Gastroesophageal sphincter (tissue), 4 donors: ENCODE measurements at regions not wholly inside any gene's neighbourhood (a gene's known extent, or its start where the extent isn't known, plus 50 kb on each side); places are given as distances from the start of the nearest gene placed in this dataset.

Source experiments
- ATAC-seq: fragments of 150-250 bp; one replicate; pipeline ENCODE4 v1.9.1; 2016; ENCODE audit warnings: mild to moderate bottlenecking, moderate library complexity
- H3K27ac ChIP-seq, 4 donors: fragments of 200-600 bp; sonication (generic) in 3 of 4; 1 replicate in 3 of 4; 2 replicates in 1 of 4; pipeline ENCODE4 v1.5.1; 2016 to 2019
- H3K27me3 ChIP-seq: fragments of 200-600 bp; sonication (generic); one replicate; pipeline ENCODE4 v1.5.1; 2019
- H3K36me3 ChIP-seq, 2 donors: fragments of 200-600 bp; sonication (generic); one replicate each; pipeline ENCODE4 v1.5.1; 2019; ENCODE audit warnings: control low read depth in 1 of 2
- H3K4me1 ChIP-seq, 3 donors: fragments of 200-600 bp; sonication (generic); 1 replicate in 2 of 3; 2 replicates in 1 of 3; pipeline ENCODE4 v1.5.1; 2016 to 2019; ENCODE audit warnings: control low read depth in 2 of 3
- H3K4me3 ChIP-seq, 2 donors: fragments of 200-600 bp; sonication (generic); one replicate each; pipeline ENCODE4 v1.5.1; 2019; ENCODE audit warnings: mild to moderate bottlenecking in 1 of 2, moderate library complexity in 1 of 2
- H3K9me3 ChIP-seq, 3 donors: fragments of 200-600 bp; sonication (generic); one replicate each; pipeline ENCODE4 v1.5.1; 2017 to 2019; ENCODE audit warnings: control low read depth in 2 of 3
- CTCF ChIP-seq, 4 experiments: fragments of 200-600 bp in 2 of 4; fragments of 450-650 bp in 2 of 4; sonication (generic) in 1 of 4; IDR thresholded peaks; one replicate each; pipeline ENCODE4 v1.5.1; 2017 to 2019; ENCODE audit warnings: antibody characterized with exemption in 4 of 4, mild to moderate bottlenecking in 2 of 4, moderate library complexity in 2 of 4
- EP300 ChIP-seq: sonication (generic); formaldehyde crosslinking; IDR thresholded peaks from one replicate; pipeline ENCODE4 v1.6.1; 2017; ENCODE audit warnings: antibody characterized with exemption, mild to moderate bottlenecking
- POLR2A ChIP-seq, 2 donors: fragments of 450-650 bp; IDR thresholded peaks; one replicate each; pipeline ENCODE4 v1.6.1; 2017; ENCODE audit warnings: antibody characterized with exemption in 2 of 2, mild to moderate bottlenecking in 2 of 2, moderate library complexity in 1 of 2
- POLR2AphosphoS5 ChIP-seq: sonication (generic); formaldehyde crosslinking; IDR thresholded peaks from one replicate; pipeline ENCODE4 v1.6.1; 2017; ENCODE audit warnings: antibody characterized with exemption
- WGBS, 2 donors: methylation state at CpG; one replicate each; pipeline ENCODE4 v1.1.5; 2018; ENCODE audit warnings: low coverage in 1 of 2; 5-methylcytosine and 5-hydroxymethylcytosine counted together

GRCh38 chr1:106603616-106604015 lies 452.9 kb upstream of the PRMT6 start:
- no peaks in the 10 kb centered on the region for H3K4me1 ChIP-seq
- no peak overlapping the region for H3K4me3 ChIP-seq
- H3K36me3 ChIP-seq: no peaks in the 10 kb centered on the region
- WGBS, 2 donors: 67 to 78% methylated on average over 1 of the region's 1 CpG
- no peaks in the 10 kb centered on the region for H3K27me3 ChIP-seq
- no peak overlapping the region for H3K27ac ChIP-seq
- no peak for TF ChIP-seq POLR2AphosphoS5
- no peak for TF ChIP-seq EP300
- ATAC-seq: no peak
- no peaks in the 10 kb centered on the region for H3K9me3 ChIP-seq

GRCh38 chr1:106608841-106609240 lies 447.6 kb upstream of the PRMT6 start:
- H3K36me3 ChIP-seq: no peaks in the 10 kb centered on the region
- no peak overlapping the region for H3K27ac ChIP-seq
- H3K27me3 ChIP-seq: no peaks in the 10 kb centered on the region
- no peaks in the 10 kb centered on the region for H3K4me1 ChIP-seq
- ATAC-seq: no peak
- H3K4me3 ChIP-seq: no peak overlapping the region
- TF ChIP-seq POLR2A (IDR thresholded peaks at IDR 0.05): no peak
- no peak for TF ChIP-seq EP300
- TF ChIP-seq POLR2AphosphoS5: no peak
- TF ChIP-seq CTCF (IDR thresholded peaks at IDR 0.05): no peak
- no peaks in the 10 kb centered on the region for H3K9me3 ChIP-seq

DNA sequence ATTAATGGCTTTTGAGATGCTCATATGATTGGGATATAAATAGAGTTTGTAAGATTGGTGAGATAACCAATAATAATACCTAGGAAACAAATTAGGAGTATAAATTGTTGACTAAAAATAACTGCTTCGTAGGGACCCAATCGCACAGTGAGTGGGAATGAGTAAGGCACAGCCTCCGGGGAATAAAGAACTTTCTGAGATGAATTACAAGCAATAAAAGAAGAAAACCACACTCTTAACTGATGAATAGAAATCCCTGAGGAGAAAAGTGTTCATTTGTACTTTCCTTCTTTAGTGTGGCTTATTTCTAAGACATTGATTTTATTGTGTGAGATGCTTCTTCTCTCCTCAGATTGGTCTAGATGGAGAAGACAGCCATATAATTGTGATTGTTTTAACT lies 443.4 kb upstream of the PRMT6 start:
- no peak for TF ChIP-seq EP300
- TF ChIP-seq CTCF (IDR thresholded peaks at IDR 0.05): no peak
- no peak for TF ChIP-seq POLR2A (IDR thresholded peaks at IDR 0.05)
- TF ChIP-seq POLR2AphosphoS5: no peak
- H3K4me1 ChIP-seq: no peaks in the 10 kb centered on the region
- no peak overlapping the region for H3K27ac ChIP-seq
- no peaks in the 10 kb centered on the region for H3K36me3 ChIP-seq
- H3K9me3 ChIP-seq: no peaks in the 10 kb centered on the region
- WGBS, 2 donors: 75 to 83% methylated on average over 3 of the region's 3 CpGs
- H3K4me3 ChIP-seq: no peak overlapping the region
- no peaks in the 10 kb centered on the region for H3K27me3 ChIP-seq
- no peak for ATAC-seq

GRCh38 chr1:106613861-106614260 lies 442.6 kb upstream of the PRMT6 start:
- no peaks in the 10 kb centered on the region for H3K4me1 ChIP-seq
- no peaks in the 10 kb centered on the region for H3K27me3 ChIP-seq
- no peak overlapping the region for H3K4me3 ChIP-seq
- H3K9me3 ChIP-seq: no peaks in the 10 kb centered on the region
- no peak for ATAC-seq
- TF ChIP-seq POLR2A (IDR thresholded peaks at IDR 0.05) (no peak), POLR2AphosphoS5 (no peak), CTCF (IDR thresholded peaks at IDR 0.05) (no peak), EP300 (no peak)
- WGBS, 2 donors: 46 to 74% methylated on average over 2 to 4 of the region's 5 CpGs
- H3K36me3 ChIP-seq: no peaks in the 10 kb centered on the region
- no peak overlapping the region for H3K27ac ChIP-seq

DNA sequence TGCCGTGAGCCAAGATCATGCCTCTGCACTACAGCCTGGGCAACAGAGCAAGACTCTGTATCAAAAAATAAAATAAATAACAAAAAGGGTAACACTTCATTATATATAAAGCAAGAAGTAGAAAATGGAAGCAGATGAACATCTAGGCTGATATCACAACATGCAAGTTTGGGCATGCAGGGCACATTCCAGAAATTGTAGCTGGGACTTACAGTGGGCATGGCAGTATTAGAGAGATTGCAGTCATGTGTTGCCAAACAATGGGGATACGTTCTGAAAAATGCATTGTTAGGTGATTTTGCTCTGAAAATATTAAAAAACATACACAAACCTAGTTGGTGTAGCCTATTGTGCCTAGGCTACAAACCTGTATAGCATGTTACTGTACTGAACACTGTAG lies 441.0 kb upstream of the PRMT6 start:
- Histone ChIP-seq H3K4me1 (no peaks in the 10 kb centered on the region), H3K27me3 (no peaks in the 10 kb centered on the region), H3K36me3 (no peaks in the 10 kb centered on the region), H3K27ac (no peak overlapping the region), H3K4me3 (no peak overlapping the region), H3K9me3 (no peaks in the 10 kb centered on the region)
- WGBS, 2 donors: 67 to 78% methylated on average over 1 to 2 of the region's 2 CpGs
- TF ChIP-seq POLR2AphosphoS5: no peak
- TF ChIP-seq CTCF (IDR thresholded peaks at IDR 0.05): no peak
- TF ChIP-seq POLR2A (IDR thresholded peaks at IDR 0.05): no peak
- TF ChIP-seq EP300: no peak
- no peak for ATAC-seq
